Neuronal stem cell (in vitro differentiated cells): ENCODE measurements at regions not wholly inside any gene's neighbourhood (a gene's known extent, or its start where the extent isn't known, plus 50 kb on each side); places are given as distances from the start of the nearest gene placed in this dataset.

Source experiments
- DNase-seq: peaks from one replicate; pipeline ENCODE4 v3.0.0-alpha.2; 2013; ENCODE audit warnings: low spot score
- H2AFZ ChIP-seq: one replicate; pipeline ENCODE4 v1.6.1; 2013; ENCODE audit warnings: mild to moderate bottlenecking, low read length, inconsistent platforms
- H2AK5ac ChIP-seq: 2 replicates; pipeline ENCODE4 v1.6.1; 2013; ENCODE audit warnings: low read depth, mild to moderate bottlenecking, inconsistent platforms, low read length, moderate library complexity, mixed read lengths
- H2BK120ac ChIP-seq: 2 replicates; pipeline ENCODE4 v1.6.1; 2013; ENCODE audit warnings: low read depth, mild to moderate bottlenecking, inconsistent platforms, low read length, moderate library complexity, mixed read lengths
- H2BK12ac ChIP-seq: one replicate; pipeline ENCODE4 v1.6.1; 2013; ENCODE audit warnings: low read length, inconsistent platforms
- H2BK15ac ChIP-seq: 2 replicates; pipeline ENCODE4 v1.6.1; 2013; ENCODE audit warnings: mild to moderate bottlenecking, low read length, inconsistent platforms, mixed read lengths
- H2BK5ac ChIP-seq: one replicate; pipeline ENCODE4 v1.6.1; 2013; ENCODE audit warnings: inconsistent platforms, mild to moderate bottlenecking, low read length, moderate library complexity
- H3K14ac ChIP-seq: one replicate; pipeline ENCODE4 v1.6.1; 2013; ENCODE audit warnings: low read length, inconsistent platforms
- H3K18ac ChIP-seq: 2 replicates; pipeline ENCODE4 v1.6.1; 2013; ENCODE audit warnings: low read length, inconsistent platforms
- H3K23ac ChIP-seq: 2 replicates; pipeline ENCODE4 v1.6.1; 2013; ENCODE audit warnings: low read depth, mild to moderate bottlenecking, mixed read lengths, low read length, inconsistent platforms; ENCODE audit not compliant: poor library complexity
- H3K27ac ChIP-seq: replicated peaks from 3 replicates; pipeline ENCODE4 v1.5.1; 2013; ENCODE audit warnings: low read length, inconsistent platforms
- H3K27me3 ChIP-seq, 3 experiments: 2 replicates each; pipeline ENCODE4 v1.6.1; 2013; ENCODE audit warnings: low read length in 3 of 3, mild to moderate bottlenecking in 2 of 3, inconsistent platforms in 1 of 3, low read depth in 1 of 3, mixed read lengths in 1 of 3, moderate library complexity in 1 of 3; ENCODE audit not compliant: control insufficient read depth in 3 of 3, insufficient read depth in 3 of 3
- H3K36me3 ChIP-seq, 2 donors: replicated peaks in 1 of 2; 2 replicates each; pipeline ENCODE4 v1.6.1; 2013; ENCODE audit warnings: low read length in 2 of 2; ENCODE audit not compliant: control insufficient read depth in 2 of 2, insufficient read depth in 2 of 2
- H3K4ac ChIP-seq: 2 replicates; pipeline ENCODE4 v1.6.1; 2013; ENCODE audit warnings: inconsistent platforms, mild to moderate bottlenecking, low read length, moderate library complexity
- H3K4me1 ChIP-seq, 2 donors: 1 replicate in 1 of 2; 2 replicates in 1 of 2; pipeline ENCODE4 v1.6.1; 2013; ENCODE audit warnings: low read length in 2 of 2, low read depth in 1 of 2; ENCODE audit not compliant: control insufficient read depth in 2 of 2, insufficient read depth in 1 of 2
- H3K4me2 ChIP-seq: one replicate; pipeline ENCODE4 v1.6.1; 2013; ENCODE audit warnings: mild to moderate bottlenecking, low read length, inconsistent platforms; ENCODE audit not compliant: insufficient read depth, poor library complexity, severe bottlenecking
- H3K4me3 ChIP-seq, 2 donors: 2 replicates each; pipeline ENCODE4 v1.5.1; 2013; ENCODE audit warnings: low read length in 2 of 2, mild to moderate bottlenecking in 2 of 2, inconsistent platforms in 1 of 2, moderate library complexity in 1 of 2
- H3K79me1 ChIP-seq: one replicate; pipeline ENCODE4 v1.6.1; 2013; ENCODE audit warnings: low read depth, mild to moderate bottlenecking, inconsistent platforms, low read length, moderate library complexity
- H3K9ac ChIP-seq: one replicate; pipeline ENCODE4 v1.6.1; 2013; ENCODE audit warnings: mild to moderate bottlenecking, low read depth, low read length, inconsistent platforms; ENCODE audit not compliant: poor library complexity
- H3K9me3 ChIP-seq, 2 donors: replicated peaks in 1 of 2; 2 replicates each; pipeline versions ENCODE3 to v1.6.1; 2013; ENCODE audit warnings: low read length in 2 of 2, mild to moderate bottlenecking in 2 of 2, inconsistent platforms in 1 of 2, low read depth in 1 of 2, mixed read lengths in 1 of 2, moderate library complexity in 1 of 2; ENCODE audit not compliant: control insufficient read depth in 2 of 2, insufficient read depth in 1 of 2
- H4K8ac ChIP-seq: one replicate; pipeline ENCODE4 v1.6.1; 2013; ENCODE audit warnings: low read depth, mild to moderate bottlenecking, inconsistent platforms, low read length, moderate library complexity
- H4K91ac ChIP-seq: one replicate; pipeline ENCODE4 v1.6.1; 2013; ENCODE audit warnings: low read length, low read depth, mild to moderate bottlenecking, inconsistent platforms; ENCODE audit not compliant: poor library complexity
- WGBS, 2 donors: extraction: QIAGEN DNeasy Blood & Tissue Kit; methylation state at CpG; one replicate each; pipeline ENCODE4 v1.1.7; 2013; ENCODE audit warnings: missing lambda C conversion rate in 2 of 2, mixed read lengths in 1 of 2; ENCODE audit not compliant: insufficient read length in 2 of 2, insufficient replicate concordance in 1 of 2; ENCODE audit errors: extremely low coverage in 2 of 2; 5-methylcytosine and 5-hydroxymethylcytosine counted together

GRCh38 chr9:118896324-118897000 is 472.8 kb downstream of the BRINP1 start:
- no peak overlapping the region for H3K18ac ChIP-seq
- no CpG with 5 or more reads among the region's 4 CpGs for WGBS, 2 donors
- H2BK15ac ChIP-seq: no peak overlapping the region
- H3K27me3 ChIP-seq: no peaks in the 10 kb centered on the region
- no peaks in the 10 kb centered on the region for H3K36me3 ChIP-seq
- H3K23ac ChIP-seq: no peak overlapping the region
- no peaks in the 10 kb centered on the region for H3K79me1 ChIP-seq
- H2AK5ac ChIP-seq: no peak overlapping the region
- no peak overlapping the region for H3K4me2 ChIP-seq
- H4K91ac ChIP-seq: no peak overlapping the region
- H3K9me3 ChIP-seq: no peaks in the 10 kb centered on the region
- H2BK5ac ChIP-seq: no peak overlapping the region
- H3K4me3 ChIP-seq: no peak overlapping the region
- no peak overlapping the region for H3K4ac ChIP-seq
- no peak for DNase-seq
- no peak overlapping the region for H3K14ac ChIP-seq
- H2BK120ac ChIP-seq: no peak overlapping the region
- H4K8ac ChIP-seq: no peak overlapping the region
- no peak overlapping the region for H3K9ac ChIP-seq
- H3K27ac ChIP-seq: no peak overlapping the region
- H2BK12ac ChIP-seq: no peak overlapping the region
- H3K4me1 ChIP-seq: no peaks in the 10 kb centered on the region
- H2AFZ ChIP-seq: no peak overlapping the region

- Histone ChIP-seq H2BK120ac (no peak overlapping the region), H2BK15ac (no peak overlapping the region), H3K23ac (no peak overlapping the region), H2BK5ac (no peak overlapping the region), H3K4me3 (no peak overlapping the region), H3K4me2 (no peak overlapping the region), H3K14ac (no peak overlapping the region), H3K27me3 (no peaks in the 10 kb centered on the region), H2AFZ (no peak overlapping the region), H3K79me1 (no peaks in the 10 kb centered on the region), H3K18ac (no peak overlapping the region), H4K8ac (no peak overlapping the region), H3K27ac (no peak overlapping the region), H2BK12ac (no peak overlapping the region), H3K4ac (no peak overlapping the region), H2AK5ac (no peak overlapping the region), H3K9me3 (no peaks in the 10 kb centered on the region), H3K4me1 (no peaks in the 10 kb centered on the region), H3K9ac (no peak overlapping the region), H4K91ac (no peak overlapping the region), H3K36me3 (no peaks in the 10 kb centered on the region)
- no peak for DNase-seq
These were observed 451.1 kb downstream of the BRINP1 start for GRCh38 chr9:118918180-118918579.

DNA sequence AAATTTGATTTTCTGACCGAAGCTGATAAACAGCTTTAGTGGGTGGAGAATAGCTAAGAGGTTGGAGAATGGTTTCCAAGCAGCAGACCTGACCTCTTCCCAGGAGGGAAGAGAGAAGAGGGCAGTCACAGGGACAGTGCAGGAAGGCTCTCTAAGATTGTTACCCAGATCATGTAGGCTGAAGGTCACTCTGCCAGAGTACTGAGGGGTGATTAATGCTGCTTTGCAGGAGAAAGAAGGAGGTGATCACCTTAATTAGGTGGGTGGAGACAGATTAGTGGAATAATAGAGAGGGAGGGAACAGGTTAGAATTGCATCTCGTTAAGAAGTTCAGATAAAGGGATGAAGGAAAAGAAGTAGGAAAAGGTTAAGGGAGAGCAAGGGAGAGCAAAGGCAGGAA is 440.5 kb downstream of the BRINP1 start:
- no peak overlapping the region for H2AFZ ChIP-seq
- H2BK5ac ChIP-seq: no peak overlapping the region
- no peaks in the 10 kb centered on the region for H3K79me1 ChIP-seq
- H2AK5ac ChIP-seq: no peak overlapping the region
- no peaks in the 10 kb centered on the region for H3K36me3 ChIP-seq
- peak; percentile 17 for DNase-seq
- H4K91ac ChIP-seq: no peak overlapping the region
- H3K9ac ChIP-seq: no peak overlapping the region
- H3K14ac ChIP-seq: no peak overlapping the region
- H3K9me3 ChIP-seq: no peaks in the 10 kb centered on the region
- H3K18ac ChIP-seq: no peak overlapping the region
- H3K4me1 ChIP-seq: peaks cover 0 to 6% of the 10 kb centered on the region in 2 donors
- H2BK12ac ChIP-seq: no peak overlapping the region
- no peak overlapping the region for H3K23ac ChIP-seq
- no peak overlapping the region for H2BK120ac ChIP-seq
- H3K27ac ChIP-seq: no peak overlapping the region
- H3K4me2 ChIP-seq: no peak overlapping the region
- WGBS, 2 donors: no CpG with 5 or more reads among the region's 2 CpGs
- no peak overlapping the region for H3K4me3 ChIP-seq
- no peak overlapping the region for H4K8ac ChIP-seq
- no peaks in the 10 kb centered on the region for H3K27me3 ChIP-seq
- no peak overlapping the region for H2BK15ac ChIP-seq
- no peak overlapping the region for H3K4ac ChIP-seq

DNA sequence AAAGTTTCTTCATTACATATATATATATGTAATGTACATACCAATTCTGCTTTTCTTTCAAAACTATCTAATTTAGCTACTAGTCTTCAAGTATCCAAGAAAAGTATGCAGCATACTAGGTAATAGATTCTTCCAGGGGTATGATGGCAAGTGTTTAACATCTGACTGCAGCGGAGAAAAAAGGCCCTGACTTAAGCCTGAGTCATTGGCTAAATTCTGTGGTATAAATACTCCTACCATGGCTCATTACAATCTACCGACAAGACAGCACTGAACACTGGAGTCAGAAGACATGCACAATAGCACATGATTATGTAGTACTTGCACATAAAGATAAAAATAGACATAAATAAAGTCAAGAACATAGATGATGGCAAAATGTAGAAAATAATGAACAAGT is 439.9 kb downstream of the BRINP1 start:
- Histone ChIP-seq H3K27me3 (no peaks in the 10 kb centered on the region), H3K4me3 (no peak overlapping the region), H3K23ac (no peak overlapping the region), H3K4me1 (peaks cover 0 to 6% of the 10 kb centered on the region in 2 donors), H3K36me3 (no peaks in the 10 kb centered on the region), H3K79me1 (no peaks in the 10 kb centered on the region), H3K4ac (no peak overlapping the region), H4K8ac (no peak overlapping the region), H2BK5ac (no peak overlapping the region), H3K18ac (no peak overlapping the region), H2BK12ac (no peak overlapping the region), H2BK15ac (no peak overlapping the region), H4K91ac (no peak overlapping the region), H2AK5ac (no peak overlapping the region), H3K14ac (no peak overlapping the region), H3K9me3 (no peaks in the 10 kb centered on the region), H2AFZ (no peak overlapping the region), H3K27ac (no peak overlapping the region), H3K9ac (no peak overlapping the region), H3K4me2 (no peak overlapping the region), H2BK120ac (no peak overlapping the region)
- DNase-seq: no peak
- WGBS, 2 donors: no CpG with 5 or more reads among the region's 2 CpGs
